ENCODE measurements at regions not wholly inside any gene's neighbourhood (a gene's known extent, or its start where the extent isn't known, plus 50 kb on each side); places are given as distances from the start of the nearest gene placed in this dataset.

DNA sequence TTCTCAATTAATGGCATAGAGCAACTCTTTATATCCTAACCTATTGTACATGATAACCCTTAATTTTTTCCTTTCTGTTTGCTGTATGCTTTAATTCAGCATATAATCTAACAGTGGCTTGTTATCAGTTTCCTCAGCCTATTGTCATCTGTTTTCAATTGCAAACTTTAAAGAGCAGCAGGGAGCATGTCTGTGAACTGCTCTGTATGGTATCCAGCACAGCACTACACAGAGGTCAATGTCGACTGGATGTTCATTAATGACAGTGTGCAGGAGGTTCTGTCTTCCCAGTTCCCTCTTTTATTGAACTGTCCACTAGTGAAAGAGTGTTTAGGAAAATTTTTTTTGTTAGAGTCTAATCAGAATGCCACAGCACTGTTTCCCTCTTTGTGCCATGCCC lies 609.1 kb downstream of the SOX5 start:
- H3F3A ChIP-seq (ENCODE audit: insufficient read depth) = no peaks in the 10 kb centered on the region
- H3K4me3 ChIP-seq = no peak overlapping the region
- no peak overlapping the region for H3K27ac ChIP-seq
- no peaks in the 10 kb centered on the region for H3K27me3 ChIP-seq (replicated peaks; ENCODE audit: insufficient read depth)
- no peaks in the 10 kb centered on the region for H3K9me2 ChIP-seq (ENCODE audit: insufficient read depth)
- no peak overlapping the region for H3K9ac ChIP-seq
- no peaks in the 10 kb centered on the region for H3K9me3 ChIP-seq (ENCODE audit: low read depth)
- WGBS, 2 experiments (ENCODE audit: low coverage in 1 of 2, low lambda C conversion rate in 2 of 2, missing lambda C conversion rate in 2 of 2) = 4 to 5% methylated on average over 1 of the region's 1 CpG
- TF ChIP-seq EZH2 (IDR thresholded peaks at IDR 0.05; ENCODE audit: insufficient read depth, poor library complexity, severe bottlenecking) = no peak
- TF ChIP-seq EZH2phosphoT487 (IDR thresholded peaks at IDR 0.05; ENCODE audit: insufficient read depth, low read depth) = no peak
- no peak for DNase-seq
- H3K79me2 ChIP-seq (ENCODE audit: insufficient read depth) = no peaks in the 10 kb centered on the region
- no peak overlapping the region for H2AFZ ChIP-seq
- H3K4me2 ChIP-seq (ENCODE audit: unreplicated experiment) = no peak overlapping the region
- H3K36me3 ChIP-seq (ENCODE audit: low read depth) = no peaks in the 10 kb centered on the region
- no peaks in the 10 kb centered on the region for H3K4me1 ChIP-seq (ENCODE audit: insufficient read depth)
- in situ Hi-C loops (cut with MboI) = no loop called here
- H4K20me1 ChIP-seq (ENCODE audit: insufficient read depth) = no peaks in the 10 kb centered on the region

GRCh38 chr12:23342407-23342806 lies 607.1 kb downstream of the SOX5 start:
- Histone ChIP-seq H3K4me2 (ENCODE audit: unreplicated experiment) (no peak overlapping the region), H3K9ac (no peak overlapping the region), H3K4me1 (ENCODE audit: insufficient read depth) (no peaks in the 10 kb centered on the region), H4K20me1 (ENCODE audit: insufficient read depth) (no peaks in the 10 kb centered on the region), H3K79me2 (ENCODE audit: insufficient read depth) (no peaks in the 10 kb centered on the region), H3K9me2 (ENCODE audit: insufficient read depth) (no peaks in the 10 kb centered on the region), H3K9me3 (ENCODE audit: low read depth) (no peaks in the 10 kb centered on the region), H3K27me3 (replicated peaks; ENCODE audit: insufficient read depth) (no peaks in the 10 kb centered on the region), H3K4me3 (no peak overlapping the region), H3F3A (ENCODE audit: insufficient read depth) (no peaks in the 10 kb centered on the region), H3K27ac (no peak overlapping the region), H3K36me3 (ENCODE audit: low read depth) (no peaks in the 10 kb centered on the region), H2AFZ (no peak overlapping the region)
- in situ Hi-C loops (cut with MboI) = no loop called here
- 0 to 2% methylated on average over 1 of the region's 1 CpG for WGBS, 2 experiments (ENCODE audit: low coverage in 1 of 2, low lambda C conversion rate in 2 of 2, missing lambda C conversion rate in 2 of 2)
- TF ChIP-seq EZH2 (IDR thresholded peaks at IDR 0.05; ENCODE audit: insufficient read depth, poor library complexity, severe bottlenecking) (no peak), EZH2phosphoT487 (IDR thresholded peaks at IDR 0.05; ENCODE audit: insufficient read depth, low read depth) (no peak)
- DNase-seq = no peak

GRCh38 chr12:23349564-23349963 lies 599.9 kb downstream of the SOX5 start:
- DNase-seq = no peak
- TF ChIP-seq EZH2phosphoT487 (IDR thresholded peaks at IDR 0.05; ENCODE audit: insufficient read depth, low read depth) (no peak), EZH2 (IDR thresholded peaks at IDR 0.05; ENCODE audit: insufficient read depth, poor library complexity, severe bottlenecking) (no peak)
- Histone ChIP-seq H3K9ac (no peak overlapping the region), H3K4me2 (ENCODE audit: unreplicated experiment) (no peak overlapping the region), H3K27ac (no peak overlapping the region), H3K9me2 (ENCODE audit: insufficient read depth) (no peaks in the 10 kb centered on the region), H3K4me1 (ENCODE audit: insufficient read depth) (no peaks in the 10 kb centered on the region), H3K4me3 (no peak overlapping the region), H2AFZ (no peak overlapping the region), H3F3A (ENCODE audit: insufficient read depth) (no peaks in the 10 kb centered on the region), H3K27me3 (replicated peaks; ENCODE audit: insufficient read depth) (no peaks in the 10 kb centered on the region), H4K20me1 (ENCODE audit: insufficient read depth) (no peaks in the 10 kb centered on the region), H3K9me3 (ENCODE audit: low read depth) (no peaks in the 10 kb centered on the region), H3K36me3 (ENCODE audit: low read depth) (no peaks in the 10 kb centered on the region), H3K79me2 (ENCODE audit: insufficient read depth) (no peaks in the 10 kb centered on the region)
- in situ Hi-C loops (cut with MboI) = no loop called here
- 17 to 27% methylated on average over 3 of the region's 3 CpGs for WGBS, 2 experiments (ENCODE audit: low coverage in 1 of 2, low lambda C conversion rate in 2 of 2, missing lambda C conversion rate in 2 of 2)

DNA sequence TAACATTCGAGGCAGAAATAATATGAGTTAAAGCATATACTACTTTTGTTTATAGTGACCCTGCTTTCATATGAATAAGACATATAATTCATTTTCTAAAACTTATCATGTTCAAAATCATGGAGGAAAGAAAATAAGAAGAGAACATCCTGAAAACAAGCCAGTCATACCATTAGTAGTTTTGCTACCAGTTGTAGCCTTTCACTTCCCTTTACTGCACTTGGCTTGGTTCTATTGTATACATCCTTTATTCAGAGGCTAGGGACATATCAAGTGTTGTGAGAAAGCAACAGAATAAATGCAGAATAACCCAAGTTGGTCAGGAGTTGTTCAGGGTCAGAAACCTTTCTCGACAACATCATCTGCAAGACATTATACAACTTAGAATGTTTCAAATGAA lies 598.7 kb downstream of the SOX5 start:
- no peaks in the 10 kb centered on the region for H3K9me2 ChIP-seq (ENCODE audit: insufficient read depth)
- no peak overlapping the region for H3K4me2 ChIP-seq (ENCODE audit: unreplicated experiment)
- no peak overlapping the region for H3K4me3 ChIP-seq
- H3K9ac ChIP-seq = no peak overlapping the region
- no peak overlapping the region for H2AFZ ChIP-seq
- H3K9me3 ChIP-seq (ENCODE audit: low read depth) = no peaks in the 10 kb centered on the region
- WGBS, 2 experiments (ENCODE audit: low coverage in 1 of 2, low lambda C conversion rate in 2 of 2, missing lambda C conversion rate in 2 of 2) = 2 to 4% methylated on average over 2 of the region's 2 CpGs
- no peak overlapping the region for H3K27ac ChIP-seq
- no peaks in the 10 kb centered on the region for H3K36me3 ChIP-seq (ENCODE audit: low read depth)
- H3K4me1 ChIP-seq (ENCODE audit: insufficient read depth) = no peaks in the 10 kb centered on the region
- in situ Hi-C loops (cut with MboI) = no loop called here
- no peaks in the 10 kb centered on the region for H3K27me3 ChIP-seq (replicated peaks; ENCODE audit: insufficient read depth)
- no peak for DNase-seq
- no peaks in the 10 kb centered on the region for H3K79me2 ChIP-seq (ENCODE audit: insufficient read depth)
- TF ChIP-seq EZH2phosphoT487 (IDR thresholded peaks at IDR 0.05; ENCODE audit: insufficient read depth, low read depth) = no peak
- TF ChIP-seq EZH2 (IDR thresholded peaks at IDR 0.05; ENCODE audit: insufficient read depth, poor library complexity, severe bottlenecking) = no peak
- H3F3A ChIP-seq (ENCODE audit: insufficient read depth) = no peaks in the 10 kb centered on the region
- H4K20me1 ChIP-seq (ENCODE audit: insufficient read depth) = no peaks in the 10 kb centered on the region

GRCh38 chr12:23352670-23353069 lies 596.8 kb downstream of the SOX5 start:
- H3F3A ChIP-seq (ENCODE audit: insufficient read depth) = no peaks in the 10 kb centered on the region
- 26 to 32% methylated on average over 2 of the region's 2 CpGs for WGBS, 2 experiments (ENCODE audit: low coverage in 1 of 2, low lambda C conversion rate in 2 of 2, missing lambda C conversion rate in 2 of 2)

More at GRCh38 chr12:23352670-23353069, 596.8 kb downstream of the SOX5 start:
- no peaks in the 10 kb centered on the region for H3K9me2 ChIP-seq (ENCODE audit: insufficient read depth)
- no peak overlapping the region for H3K27ac ChIP-seq
- no peak for DNase-seq
- H3K27me3 ChIP-seq (replicated peaks; ENCODE audit: insufficient read depth) = no peaks in the 10 kb centered on the region
- H3K4me1 ChIP-seq (ENCODE audit: insufficient read depth) = no peaks in the 10 kb centered on the region
- no peak overlapping the region for H3K9ac ChIP-seq
- in situ Hi-C loops (cut with MboI) = no loop called here
- no peak overlapping the region for H3K4me2 ChIP-seq (ENCODE audit: unreplicated experiment)
- no peak overlapping the region for H3K4me3 ChIP-seq
- no peak overlapping the region for H2AFZ ChIP-seq
- no peaks in the 10 kb centered on the region for H4K20me1 ChIP-seq (ENCODE audit: insufficient read depth)
- no peaks in the 10 kb centered on the region for H3K36me3 ChIP-seq (ENCODE audit: low read depth)
- H3K9me3 ChIP-seq (ENCODE audit: low read depth) = no peaks in the 10 kb centered on the region
- no peak for TF ChIP-seq EZH2 (IDR thresholded peaks at IDR 0.05; ENCODE audit: insufficient read depth, poor library complexity, severe bottlenecking)
- no peak for TF ChIP-seq EZH2phosphoT487 (IDR thresholded peaks at IDR 0.05; ENCODE audit: insufficient read depth, low read depth)
- H3K79me2 ChIP-seq (ENCODE audit: insufficient read depth) = no peaks in the 10 kb centered on the region

Data from GM23248 (cell line).